K562 (cell line): ENCODE measurements at regions not wholly inside any gene's neighbourhood (a gene's known extent, or its start where the extent isn't known, plus 50 kb on each side); places are given as distances from the start of the nearest gene placed in this dataset.

Experiments
- ATAC-seq: fragments of 200-7000 bp; cut with Tn5 transposase; 3 replicates; pipeline ENCODE4 v1.9.1; 2020; ENCODE audit warnings: moderate library complexity
- BruUV-seq: library from RNA; stranded (reverse); fragments of 400-500 nt; replicated peaks from 2 replicates; lab custom pipeline; 2021; lab: Mats Ljungman, UMichigan
- CTCF ChIA-PET: fragments of 300-600 bp; formaldehyde crosslinking; extraction: SDS; loops from one replicate; lab custom pipeline; 2021; ENCODE audit warnings: low intra/inter-chr PET ratio; lab: Yijun Ruan, JAX
- POLR2A ChIA-PET: fragments of 300-600, 350-650 bp; sonication (Branson Sonifier 250); formaldehyde crosslinking; extraction: SDS; loops from one replicate; lab custom pipeline; 2021; ENCODE audit warnings: antibody characterized with exemption, inconsistent platforms; lab: Yijun Ruan, JAX
- DNase-seq, 4 experiments: peaks; one replicate each; pipeline versions ENCODE4 v3.0.0 to v3.0.0-alpha.2; 2011 to 2018; ENCODE audit warnings: low spot score in 3 of 4, mixed read lengths in 3 of 4; ENCODE audit errors: extremely low read depth in 1 of 4
- FAIRE-seq: peaks from 2 replicates; lab custom pipeline; 2011; peaks lifted over from hg19 to GRCh38; lab: Jason Lieb, UNC
- H2AFZ ChIP-seq: 2 replicates; pipeline ENCODE4 v1.6.0; 2011; ENCODE audit warnings: low read depth, low read length, control low read depth, inconsistent platforms
- H3K27ac ChIP-seq: fragments of 200-600 bp; 3 replicates; pipeline ENCODE4 v1.8.0; 2011; ENCODE audit warnings: low read depth, mild to moderate bottlenecking, control low read depth, inconsistent platforms, low read length, moderate library complexity, mixed read lengths; ENCODE audit errors: extremely low read depth
- H3K27me3 ChIP-seq, 2 experiments: fragments of 300-600 bp in 1 of 2; 2 replicates in 1 of 2; 3 replicates in 1 of 2; pipeline versions ENCODE4 v1.6.0 to v1.8.0; 2011; ENCODE audit warnings: inconsistent platforms in 2 of 2, low read length in 2 of 2, mild to moderate bottlenecking in 1 of 2, mixed read lengths in 1 of 2, moderate library complexity in 1 of 2; ENCODE audit not compliant: control insufficient read depth in 2 of 2, insufficient read depth in 2 of 2
- H3K36me3 ChIP-seq: fragments of 300-600 bp; 3 replicates; pipeline ENCODE4 v1.8.0; 2011; ENCODE audit warnings: mild to moderate bottlenecking, low read length, inconsistent platforms; ENCODE audit not compliant: control insufficient read depth, insufficient read depth
- H3K4me1 ChIP-seq, 2 experiments: fragments of 200-600 bp in 1 of 2; replicated peaks in 1 of 2; 2 replicates in 1 of 2; 3 replicates in 1 of 2; pipeline versions ENCODE4 v1.5.1 to v1.8.0; 2011; ENCODE audit warnings: inconsistent platforms in 2 of 2, low read length in 2 of 2, mild to moderate bottlenecking in 1 of 2, mixed read lengths in 1 of 2, moderate library complexity in 1 of 2; ENCODE audit not compliant: control insufficient read depth in 2 of 2, insufficient read depth in 2 of 2
- H3K4me2 ChIP-seq: 2 replicates; pipeline ENCODE4 v1.6.1; 2011; ENCODE audit warnings: low read length, control low read depth, inconsistent platforms, mixed read lengths; ENCODE audit not compliant: insufficient read depth
- H3K4me3 ChIP-seq: fragments of 200-600 bp; sonication (generic), shearing (Covaris generic); 2 replicates; pipeline ENCODE4 v1.5.1; 2016; ENCODE audit warnings: control low read depth, inconsistent platforms
- H3K79me2 ChIP-seq: fragments of 200-600 bp; 3 replicates; pipeline ENCODE4 v1.8.0; 2011; ENCODE audit warnings: low read length, inconsistent platforms; ENCODE audit not compliant: control insufficient read depth, insufficient read depth
- H3K9ac ChIP-seq, 2 experiments: 2 replicates each; pipeline versions ENCODE4 v1.6.0 to v1.6.1; 2011; ENCODE audit warnings: low read depth in 2 of 2, low read length in 2 of 2, control low read depth in 1 of 2, inconsistent platforms in 1 of 2, mild to moderate bottlenecking in 1 of 2, mixed read lengths in 1 of 2; ENCODE audit not compliant: insufficient read depth in 1 of 2
- H3K9me1 ChIP-seq: one replicate; pipeline ENCODE4 v1.6.0; 2011; ENCODE audit warnings: inconsistent platforms, mild to moderate bottlenecking, low read length, moderate library complexity; ENCODE audit not compliant: control insufficient read depth, insufficient read depth
- H3K9me3 ChIP-seq: replicated peaks from 2 replicates; pipeline ENCODE4 v1.5.1; 2011; ENCODE audit warnings: low read depth, low read length, inconsistent platforms; ENCODE audit not compliant: control insufficient read depth, insufficient read depth
- H4K20me1 ChIP-seq: replicated peaks from 2 replicates; pipeline ENCODE4 v1.6.1; 2011; ENCODE audit warnings: low read length, inconsistent platforms, mixed read lengths; ENCODE audit not compliant: control insufficient read depth, insufficient read depth
- ARID1B ChIP-seq: fragments of 450-650 bp; IDR thresholded peaks from 2 replicates; pipeline ENCODE4 v1.6.1; 2016; ENCODE audit warnings: antibody characterized with exemption, mild to moderate bottlenecking, inconsistent platforms
- CEBPB ChIP-seq: fragments of 450-650 bp; IDR thresholded peaks from 2 replicates; pipeline ENCODE4 v1.6.1; 2016; ENCODE audit warnings: missing genetic modification characterization, missing compliant biosample characterization
- MBD2 ChIP-seq: sonication (generic); IDR thresholded peaks from 2 replicates; pipeline ENCODE4 v1.6.1; 2016; ENCODE audit warnings: low read depth, borderline replicate concordance
- MLX ChIP-seq, 2 experiments: fragments of 450-650 bp in 1 of 2; sonication (generic) in 1 of 2; formaldehyde crosslinking; conservative IDR thresholded peaks; 2 replicates each; pipeline versions ENCODE4 v1.4.0 to v1.8.1; 2020 to 2022; ENCODE audit warnings: mild to moderate bottlenecking in 1 of 2, missing genetic modification reagents in 1 of 2
- POLR3A ChIP-seq: IDR thresholded peaks from 2 replicates; pipeline ENCODE4 v1.6.1; 2011; ENCODE audit warnings: borderline replicate concordance, mild to moderate bottlenecking, moderate library complexity; ENCODE audit not compliant: insufficient read length, insufficient read depth; ENCODE audit errors: extremely low read depth
- PURB ChIP-seq: sonication (generic); formaldehyde crosslinking; IDR thresholded peaks from 2 replicates; pipeline ENCODE4 v1.9.0; 2021; ENCODE audit warnings: low read depth, mild to moderate bottlenecking, missing genetic modification reagents
- RCOR1 ChIP-seq, 2 experiments: IDR thresholded peaks; 2 replicates each; pipeline ENCODE4 v1.6.1; 2012; ENCODE audit warnings: low read depth in 2 of 2, low read length in 2 of 2, borderline replicate concordance in 1 of 2, improper control_type of control experiment in 1 of 2
- SMARCC2 ChIP-seq: fragments of 450-650 bp; IDR thresholded peaks from 2 replicates; pipeline ENCODE4 v1.6.1; 2017; ENCODE audit warnings: antibody characterized with exemption, moderate library complexity, mild to moderate bottlenecking, low read depth
- WHSC1 ChIP-seq: IDR thresholded peaks from one replicate; pipeline ENCODE4 v1.6.1; 2012; ENCODE audit warnings: low read length, control low read depth, inconsistent platforms
- ZBTB26 ChIP-seq: fragments of 450-650 bp; formaldehyde crosslinking; IDR thresholded peaks from 2 replicates; pipeline ENCODE4 v1.4.0; 2022; ENCODE audit warnings: missing genetic modification characterization
- ZBTB34 ChIP-seq: fragments of 250-450 bp; sonication (Bioruptor Pico); IDR thresholded peaks from 2 replicates; pipeline ENCODE4 v1.8.0; 2021; ENCODE audit warnings: mild to moderate bottlenecking, moderate library complexity
- ZC3H8 ChIP-seq: fragments of 450-650 bp; IDR thresholded peaks from 2 replicates; pipeline ENCODE4 v1.6.1; 2017
- ZNF184 ChIP-seq: sonication (generic); formaldehyde crosslinking; IDR thresholded peaks from 2 replicates; pipeline ENCODE4 v1.5.0; 2020; ENCODE audit warnings: missing genetic modification reagents
- ZNF384 ChIP-seq: IDR thresholded peaks from 2 replicates; pipeline ENCODE4 v1.6.1; 2012; ENCODE audit warnings: low read depth, low read length, improper control_type of control experiment
- ZNF586 ChIP-seq: fragments of 450-650 bp; formaldehyde crosslinking; conservative IDR thresholded peaks from 2 replicates; pipeline ENCODE4 v1.4.0; 2020; ENCODE audit warnings: mild to moderate bottlenecking, moderate library complexity
- ZNF696 ChIP-seq: fragments of 250-450 bp; sonication (Bioruptor Pico); conservative IDR thresholded peaks from 2 replicates; pipeline ENCODE4 v1.4.0; 2020; ENCODE audit warnings: mild to moderate bottlenecking, moderate library complexity
- ZNF79 ChIP-seq: fragments of 250-450 bp; sonication (Bioruptor Pico); IDR thresholded peaks from 2 replicates; pipeline ENCODE4 v1.4.0; 2020; ENCODE audit warnings: low read depth, mild to moderate bottlenecking, moderate library complexity
- WGBS: fragments of 100-300 bp; shearing (Covaris generic); methylation state at CpG from one replicate; pipeline ENCODE4 v1.1.6; 2016; ENCODE audit warnings: low coverage, mixed read lengths; ENCODE audit not compliant: insufficient coverage; ENCODE audit errors: missing lambda C conversion rate; 5-methylcytosine and 5-hydroxymethylcytosine counted together
- in situ Hi-C: fragments of 300-500 bp; cut with MboI; formaldehyde crosslinking; loops from 4 replicates; pipeline ENCODE4 v1.15.0; 2018; ENCODE audit warnings: inconsistent platforms, mixed read lengths
- intact Hi-C: fragments of 100-400 bp; cut with micrococcal nuclease; formaldehyde crosslinking; loops from 2 replicates; pipeline ENCODE4 v1.14.2; 2022

GRCh38 chr5:175082346-175082745, 358.0 kb downstream of the MSX2 start:
- WGBS = 0% methylated on average over 1 of the region's 1 CpG
- no TSS peak for BruUV-seq

More at GRCh38 chr5:175082346-175082745, 358.0 kb downstream of the MSX2 start:
- no peak overlapping the region for H3K4me3 ChIP-seq
- in situ Hi-C loops = no loop called here
- FAIRE-seq = no peak
- H3K79me2 ChIP-seq = no peaks in the 10 kb centered on the region
- no peak overlapping the region for H3K9ac ChIP-seq
- ChIA-PET CTCF (no interaction called here), POLR2A (no interaction called here)
- no peak overlapping the region for H2AFZ ChIP-seq
- H3K27me3 ChIP-seq = no peaks in the 10 kb centered on the region; a peak in 1 of 5 replicates
- intact Hi-C loops = no loop called here
- no peak overlapping the region for H3K4me2 ChIP-seq
- H3K36me3 ChIP-seq = no peaks in the 10 kb centered on the region
- no peak overlapping the region for H3K27ac ChIP-seq
- no peaks in the 10 kb centered on the region for H3K9me1 ChIP-seq
- TF ChIP-seq CEBPB = no peak
- TF ChIP-seq ZNF79 (CRISPR knock-in tag) = no peak
- TF ChIP-seq ZC3H8 = no peak
- no peak for TF ChIP-seq POLR3A
- TF ChIP-seq MBD2 = no peak
- TF ChIP-seq ZNF586 (CRISPR knock-in tag) = no peak
- TF ChIP-seq RCOR1 (IDR thresholded peaks at IDR 0.05; ENCODE audit: borderline replicate concordance in 1 of 2, low read depth in 2 of 2, low read length in 2 of 2) = no peak
- TF ChIP-seq ZBTB26 = no peak
- TF ChIP-seq ZNF384 = no peak
- TF ChIP-seq ZNF184 (CRISPR knock-in tag) = no peak
- no peak for TF ChIP-seq PURB (CRISPR knock-in tag)
- no peak for TF ChIP-seq WHSC1
- TF ChIP-seq SMARCC2 = no peak
- TF ChIP-seq ARID1B = no peak
- TF ChIP-seq ZNF696 = no peak
- TF ChIP-seq ZBTB34 (CRISPR knock-in tag) = no peak
- TF ChIP-seq MLX (CRISPR knock-in tag; conservative IDR thresholded peaks at IDR 0.05) = no peak
- no peaks in the 10 kb centered on the region for H3K4me1 ChIP-seq
- DNase-seq = no peak
- H3K9me3 ChIP-seq = no peaks in the 10 kb centered on the region
- ATAC-seq = no peak
- no peaks in the 10 kb centered on the region for H4K20me1 ChIP-seq
